WTC11 (cell line): ENCODE measurements at regions not wholly inside any gene's neighbourhood (a gene's known extent, or its start where the extent isn't known, plus 50 kb on each side); places are given as distances from the start of the nearest gene placed in this dataset.

Source experiments
- ATAC-seq: fragments of 200-7000 bp; cut with Tn5 transposase; 2 replicates; pipeline ENCODE4 v1.10.0; 2021; ENCODE audit warnings: mild to moderate bottlenecking, moderate library complexity
- CTCF ChIA-PET: fragments of 300-600 bp; sonication (Branson Sonifier 250); formaldehyde crosslinking; loops from one replicate; lab custom pipeline; 2021; ENCODE audit warnings: antibody characterized with exemption; lab: Charles Lee
- POLR2A ChIA-PET: fragments of 350-600 bp; sonication (Branson Sonifier 250); formaldehyde crosslinking; loops from one replicate; lab custom pipeline; 2021; ENCODE audit warnings: antibody characterized with exemption; lab: Charles Lee
- DNase-seq: peaks from one replicate; pipeline ENCODE4 v3.0.0; 2021; ENCODE audit warnings: low spot score
- H3K27ac Mint-ChIP-seq: 2 replicates; pipeline ENCODE4 v1.8.0; 2021; ENCODE audit warnings: mixed read lengths
- H3K27me3 Mint-ChIP-seq: 2 replicates; pipeline ENCODE4 v1.8.0; 2021; ENCODE audit warnings: low read depth, mild to moderate bottlenecking, moderate library complexity, mixed read lengths
- H3K36me3 Mint-ChIP-seq: 2 replicates; pipeline ENCODE4 v1.8.0; 2021; ENCODE audit warnings: mixed read lengths
- H3K4me1 Mint-ChIP-seq: 2 replicates; pipeline ENCODE4 v1.8.0; 2022; ENCODE audit warnings: mixed read lengths
- H3K4me3 Mint-ChIP-seq: 2 replicates; pipeline ENCODE4 v1.8.0; 2021; ENCODE audit warnings: mild to moderate bottlenecking, moderate library complexity, mixed read lengths
- H3K9me3 Mint-ChIP-seq: 2 replicates; pipeline ENCODE4 v1.8.0; 2021; ENCODE audit warnings: mixed read lengths
- ATF2 ChIP-seq: sonication (generic); formaldehyde crosslinking; IDR thresholded peaks from 2 replicates; pipeline ENCODE4 v1.8.1; 2022; ENCODE audit warnings: low read depth, missing genetic modification reagents, borderline replicate concordance
- CTCF ChIP-seq: fragments of 200-600 bp; IDR thresholded peaks from 2 replicates; pipeline ENCODE4 v1.8.0; 2022; ENCODE audit warnings: antibody characterized with exemption
- FOXJ3 ChIP-seq: sonication (generic); formaldehyde crosslinking; IDR thresholded peaks from 2 replicates; pipeline ENCODE4 v1.9.0; 2021; ENCODE audit warnings: missing genetic modification reagents, mild to moderate bottlenecking, borderline replicate concordance
- GABPB1 ChIP-seq: sonication (generic); formaldehyde crosslinking; IDR thresholded peaks from 2 replicates; pipeline ENCODE4 v1.8.1; 2023; ENCODE audit warnings: mild to moderate bottlenecking, missing genetic modification reagents
- IRF2 ChIP-seq: sonication (generic); formaldehyde crosslinking; IDR thresholded peaks from 2 replicates; pipeline ENCODE4 v1.8.0; 2022; ENCODE audit warnings: low read depth, missing genetic modification reagents, borderline replicate concordance
- MAX ChIP-seq: sonication (generic); formaldehyde crosslinking; IDR thresholded peaks from 2 replicates; pipeline ENCODE4 v1.8.0; 2022; ENCODE audit warnings: mild to moderate bottlenecking, missing genetic modification reagents
- NFE2L1 ChIP-seq: sonication (generic); formaldehyde crosslinking; IDR thresholded peaks from 2 replicates; pipeline ENCODE4 v1.8.1; 2023; ENCODE audit warnings: missing genetic modification reagents
- NR2C2 ChIP-seq: sonication (generic); formaldehyde crosslinking; IDR thresholded peaks from 2 replicates; pipeline ENCODE4 v1.8.0; 2022; ENCODE audit warnings: mild to moderate bottlenecking, missing genetic modification reagents
- NR3C1 ChIP-seq: sonication (generic); formaldehyde crosslinking; conservative IDR thresholded peaks from 2 replicates; pipeline ENCODE4 v1.8.1; 2023; ENCODE audit warnings: low read depth, mild to moderate bottlenecking, missing genetic modification reagents
- OVOL2 ChIP-seq: fragments of 250-450 bp; sonication (Bioruptor Pico); IDR thresholded peaks from 2 replicates; pipeline ENCODE4 v1.9.0; 2021; ENCODE audit warnings: mild to moderate bottlenecking, borderline replicate concordance
- RELA ChIP-seq: sonication (generic); formaldehyde crosslinking; IDR thresholded peaks from 2 replicates; pipeline ENCODE4 v1.8.1; 2022; ENCODE audit warnings: missing genetic modification reagents, mild to moderate bottlenecking, borderline replicate concordance
- TEAD4 ChIP-seq: sonication (generic); formaldehyde crosslinking; IDR thresholded peaks from 2 replicates; pipeline ENCODE4 v1.8.0; 2022; ENCODE audit warnings: mild to moderate bottlenecking, missing genetic modification reagents
- ZBTB43 ChIP-seq: sonication (generic); formaldehyde crosslinking; IDR thresholded peaks from 2 replicates; pipeline ENCODE4 v1.8.1; 2023; ENCODE audit warnings: mild to moderate bottlenecking, missing genetic modification reagents
- ZNF317 ChIP-seq: sonication (generic); formaldehyde crosslinking; IDR thresholded peaks from 2 replicates; pipeline ENCODE4 v1.8.1; 2023; ENCODE audit warnings: low read depth, mild to moderate bottlenecking, moderate library complexity, missing genetic modification reagents, borderline replicate concordance
- ZNF416 ChIP-seq: fragments of 250-450 bp; sonication (Bioruptor Pico); IDR thresholded peaks from 2 replicates; pipeline ENCODE4 v1.9.0; 2021; ENCODE audit warnings: mild to moderate bottlenecking, inconsistent platforms
- ZNF423 ChIP-seq: fragments of 250-450 bp; sonication (Bioruptor Pico); IDR thresholded peaks from 2 replicates; pipeline ENCODE4 v2.1.2; 2022; ENCODE audit warnings: mild to moderate bottlenecking, moderate library complexity
- ZNF512 ChIP-seq: sonication (generic); formaldehyde crosslinking; IDR thresholded peaks from 2 replicates; pipeline ENCODE4 v1.8.1; 2022; ENCODE audit warnings: missing genetic modification reagents, borderline replicate concordance
- ZSCAN18 ChIP-seq: fragments of 250-450 bp; sonication (Bioruptor Pico); IDR thresholded peaks from 2 replicates; pipeline ENCODE4 v2.1.2; 2022; ENCODE audit warnings: mild to moderate bottlenecking, moderate library complexity
- TF ChIP-seq, protein P1 (sequence below): sonication (generic); formaldehyde crosslinking; IDR thresholded peaks from 2 replicates; pipeline ENCODE4 v1.8.1; 2023; ENCODE audit warnings: mild to moderate bottlenecking, missing genetic modification reagents, moderate library complexity

DNA sequence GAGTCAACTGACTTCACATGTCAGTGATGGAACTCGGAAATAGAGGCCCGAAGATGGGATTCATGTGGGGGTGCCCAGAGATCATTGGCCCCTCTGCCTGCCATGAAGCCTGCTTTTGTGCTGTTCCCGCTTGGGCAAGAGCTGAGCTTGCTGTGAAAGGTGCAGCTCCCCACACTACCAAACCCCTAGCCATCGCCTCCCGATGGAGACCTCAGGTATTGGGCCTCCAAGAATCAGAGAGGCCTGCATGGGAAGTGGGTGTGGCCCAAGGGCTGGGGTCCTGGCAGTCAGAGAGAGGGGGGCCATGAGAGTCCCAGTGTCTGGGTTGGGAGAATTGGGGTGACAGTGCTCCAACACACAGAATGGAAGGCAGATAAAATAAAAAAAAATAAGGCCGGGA lies 160.9 kb downstream of the SOD2 start:
- H3K9me3 Mint-ChIP-seq = no peaks in the 10 kb centered on the region
- H3K36me3 Mint-ChIP-seq = no peaks in the 10 kb centered on the region
- H3K27me3 Mint-ChIP-seq = peaks cover 6% of the 10 kb centered on the region
- CTCF ChIA-PET = interaction anchor here (0.6 to 1.6 kb wide), 8 partner anchors 8 to 362 kb away, joined by 3 to 7 read pairs (median 4); no protein-coding TSS in a partner anchor
- ATAC-seq (peak; percentile 85), DNase-seq (peak; percentile 50)
- no peaks in the 10 kb centered on the region for H3K4me1 Mint-ChIP-seq
- no peak overlapping the region for H3K4me3 Mint-ChIP-seq
- TF ChIP-seq MAX (CRISPR knock-in tag) (no peak), RELA (CRISPR knock-in tag) (no peak), ZNF416 (CRISPR knock-in tag) (no peak), ZNF512 (CRISPR knock-in tag) (no peak), FOXJ3 (CRISPR knock-in tag) (no peak), ZNF317 (CRISPR knock-in tag) (no peak), GABPB1 (CRISPR knock-in tag) (no peak), CTCF (no peak), ZSCAN18 (CRISPR knock-in tag) (no peak)
- TF ChIP-seq, all 79 proteins: peak for 0
- H3K27ac Mint-ChIP-seq = no peak overlapping the region
- POLR2A ChIA-PET = interaction anchor here (0.7 kb wide), 1 partner anchor 82 kb away, joined by 7 read pairs; no protein-coding TSS in a partner anchor

DNA sequence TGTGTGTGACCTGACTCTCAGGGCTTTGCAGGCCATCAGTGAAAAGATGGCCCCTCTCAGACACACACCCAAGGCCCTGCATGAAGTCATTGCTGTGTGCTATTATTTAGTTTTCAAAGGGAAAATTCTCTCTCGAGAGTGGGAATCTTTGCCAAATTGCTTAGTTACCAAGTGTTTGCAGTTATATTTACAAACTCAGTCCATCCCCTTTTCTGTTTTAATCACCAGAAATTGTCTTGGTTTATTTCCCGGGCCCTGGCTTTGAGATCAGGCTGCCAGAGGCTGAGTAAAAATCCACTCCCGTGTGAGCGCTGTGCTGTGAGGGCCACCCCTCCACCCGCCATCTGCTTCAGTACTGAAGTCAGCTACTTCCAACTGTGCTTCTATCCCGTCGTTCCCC lies 163.1 kb downstream of the SOD2 start:
- no peak overlapping the region for H3K27ac Mint-ChIP-seq
- H3K9me3 Mint-ChIP-seq = no peaks in the 10 kb centered on the region
- DNase-seq = no peak
- H3K4me3 Mint-ChIP-seq = no peak overlapping the region
- H3K27me3 Mint-ChIP-seq = peaks cover 7% of the 10 kb centered on the region; the same call in 1 of the 2 replicates
- POLR2A ChIA-PET = no interaction called here
- TF ChIP-seq ZNF423 (CRISPR knock-in tag) (no peak), OVOL2 (CRISPR knock-in tag) (no peak), NR2C2 (CRISPR knock-in tag) (no peak)
- TF ChIP-seq, all 79 proteins: peak for 0
- 0 out of 2 replicates have a peak, but pooled peaks cover 3% of the 10 kb centered on the region for H3K4me1 Mint-ChIP-seq
- no peak for ATAC-seq
- CTCF ChIA-PET = interaction anchor here (1.0 kb wide), 1 partner anchor 9 kb away, joined by 3 read pairs; no protein-coding TSS in a partner anchor
- H3K36me3 Mint-ChIP-seq = no peaks in the 10 kb centered on the region

- no peak for DNase-seq
- H3K9me3 Mint-ChIP-seq = no peaks in the 10 kb centered on the region
- H3K36me3 Mint-ChIP-seq = no peaks in the 10 kb centered on the region
- ChIA-PET CTCF (interaction anchor here (0.6 to 1.9 kb wide), 7 partner anchors 10 to 353 kb away, joined by 3 to 9 read pairs (median 5); no protein-coding TSS in a partner anchor), POLR2A (no interaction called here)
- peak; percentile 68 for ATAC-seq
- peaks cover 10% of the 10 kb centered on the region; the same call in 1 of the 2 replicates for H3K27me3 Mint-ChIP-seq
- no peak overlapping the region for H3K27ac Mint-ChIP-seq
- no peak overlapping the region for H3K4me3 Mint-ChIP-seq
- H3K4me1 Mint-ChIP-seq = 0 out of 2 replicates have a peak, but pooled peaks cover 3% of the 10 kb centered on the region
- TF ChIP-seq TEAD4 (no peak), ATF2 (CRISPR knock-in tag) (no peak), IRF2 (CRISPR knock-in tag) (no peak), NR3C1 (CRISPR knock-in tag) (no peak), ZBTB43 (CRISPR knock-in tag) (no peak), NFE2L1 (CRISPR knock-in tag) (no peak)
- TF ChIP-seq, protein P1, sequence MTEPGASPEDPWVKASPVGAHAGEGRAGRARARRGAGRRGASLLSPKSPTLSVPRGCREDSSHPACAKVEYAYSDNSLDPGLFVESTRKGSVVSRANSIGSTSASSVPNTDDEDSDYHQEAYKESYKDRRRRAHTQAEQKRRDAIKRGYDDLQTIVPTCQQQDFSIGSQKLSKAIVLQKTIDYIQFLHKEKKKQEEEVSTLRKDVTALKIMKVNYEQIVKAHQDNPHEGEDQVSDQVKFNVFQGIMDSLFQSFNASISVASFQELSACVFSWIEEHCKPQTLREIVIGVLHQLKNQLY (CRISPR knock-in tag) = no peak
Observed at GRCh38 chr6:159527351-159527750, 165.7 kb downstream of the SOD2 start.
